GM21515 (cell line): ENCODE measurements at regions not wholly inside any gene's neighbourhood (a gene's known extent, or its start where the extent isn't known, plus 50 kb on each side); places are given as distances from the start of the nearest gene placed in this dataset.
"Not testable (repeated sequence)": the region's sequence is repeated elsewhere in the genome, so short reads cannot be mapped to it uniquely, and the experiment has no call there.

Experiments used
- ATAC-seq: cut with Tn5 transposase; IDR thresholded peaks from one replicate; pipeline ENCODE4 v1.9.1; 2021; ENCODE audit not compliant: unreplicated experiment

DNA sequence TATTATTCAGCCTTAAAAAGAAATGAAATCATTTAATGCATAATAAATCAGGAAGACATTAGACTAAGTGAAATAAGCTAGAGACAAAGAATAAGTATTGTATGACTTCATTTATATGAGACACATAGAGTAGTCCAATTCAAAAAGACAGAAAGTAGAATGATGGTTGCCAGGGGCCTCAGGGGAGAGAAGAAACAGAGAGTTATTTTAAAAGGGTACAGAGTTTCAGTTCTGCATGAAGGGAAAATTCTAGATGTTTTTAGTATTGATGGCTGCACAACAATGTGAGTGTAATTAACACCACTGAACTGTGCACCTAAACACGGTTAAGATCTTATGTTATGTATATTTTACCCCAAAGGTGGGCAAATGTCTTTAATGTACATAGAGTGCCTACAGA lies 1407.9 kb upstream of the MAP3K7 start:
- ATAC-seq, result no peak

DNA sequence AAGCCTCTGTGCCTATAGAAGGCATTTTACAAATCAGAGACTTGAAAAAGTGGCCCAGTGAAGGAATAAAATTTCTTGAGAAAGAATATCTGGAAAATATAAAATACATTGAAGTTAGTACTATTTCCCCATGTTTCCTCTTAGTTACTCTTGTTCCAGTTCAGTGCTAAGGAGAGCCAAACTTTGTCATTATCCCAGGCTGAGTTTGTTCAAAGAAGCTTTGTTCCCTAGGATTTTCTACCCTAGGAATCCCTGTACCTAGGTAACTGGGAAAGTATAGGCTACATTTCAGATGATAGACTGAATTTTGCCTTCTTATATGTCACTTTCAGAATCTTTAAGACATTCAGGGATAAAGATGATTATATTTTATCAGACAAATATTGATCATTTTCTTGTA lies 1395.7 kb upstream of the MAP3K7 start:
- ATAC-seq, result no peak

DNA sequence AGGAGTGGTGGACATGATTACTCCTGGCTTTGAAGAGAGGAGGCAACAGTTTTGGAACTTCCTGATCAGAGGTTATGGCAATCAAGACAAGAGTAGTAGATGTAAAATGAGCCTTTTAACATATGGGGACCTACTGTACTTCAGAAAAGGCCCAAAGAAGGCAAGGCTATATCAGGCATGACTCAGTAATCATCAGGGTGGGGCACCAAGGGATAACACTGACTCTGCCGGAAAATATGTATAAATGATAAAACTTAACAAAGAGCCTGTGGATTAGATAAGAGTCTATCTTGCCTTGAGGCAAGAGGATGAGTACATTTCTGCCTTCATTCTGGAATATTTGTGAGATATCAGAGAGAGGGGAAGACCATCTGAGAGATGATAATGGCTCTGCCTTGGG lies 1389.9 kb upstream of the MAP3K7 start:
- no peak for ATAC-seq

DNA sequence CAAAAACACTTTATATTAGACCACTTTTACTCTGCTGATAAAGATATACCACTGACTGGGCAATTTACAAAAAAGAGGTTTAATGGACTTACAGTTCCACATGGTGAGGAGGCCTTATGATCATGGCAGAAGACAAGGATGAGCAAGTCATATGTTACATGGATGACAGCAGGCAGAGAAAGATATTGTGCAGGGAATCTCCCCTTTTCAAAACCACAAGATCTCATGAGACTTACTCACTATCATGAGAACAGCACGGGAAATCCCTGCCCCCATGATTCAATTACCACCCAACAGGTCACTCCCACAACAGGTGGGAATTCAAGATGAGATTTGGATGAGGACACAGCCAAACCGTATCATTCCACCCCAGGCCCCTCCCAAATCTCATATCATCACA lies 1383.8 kb upstream of the MAP3K7 start:
- ATAC-seq, result no peak

GRCh38 chr6:91965872-91966271 lies 1379.0 kb upstream of the MAP3K7 start:
- no peak for ATAC-seq

- ATAC-seq, result no peak
Observed at GRCh38 chr6:91961671-91962070, 1374.8 kb upstream of the MAP3K7 start.

GRCh38 chr6:91961236-91961635 lies 1374.4 kb upstream of the MAP3K7 start:
- ATAC-seq, result no peak

GRCh38 chr6:91941838-91942237 lies 1355.0 kb upstream of the MAP3K7 start:
- ATAC-seq, result no peak

DNA sequence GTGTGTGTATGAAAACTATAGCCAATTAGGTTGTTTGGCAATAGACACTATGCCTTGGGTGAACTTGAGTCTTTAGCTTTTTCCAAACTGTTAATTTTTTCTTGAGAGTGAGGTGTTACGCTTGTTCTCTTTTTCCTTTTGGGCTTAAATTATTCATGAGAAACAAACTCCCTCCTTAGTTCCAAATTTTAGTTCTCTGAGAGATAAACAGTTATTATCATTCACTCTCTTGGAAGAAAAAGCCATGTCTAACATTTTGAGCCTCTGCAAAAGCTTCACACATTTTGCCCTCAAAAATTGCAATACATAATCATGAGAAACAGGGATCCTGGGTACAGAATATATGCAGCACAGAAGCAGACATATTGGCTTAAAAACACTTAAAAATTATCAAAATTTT lies 1353.9 kb upstream of the MAP3K7 start:
- no peak for ATAC-seq

GRCh38 chr6:91926827-91927226 lies 1340.0 kb upstream of the MAP3K7 start:
- no peak for ATAC-seq

- no peak for ATAC-seq
Observed at GRCh38 chr6:91926361-91926760, 1339.5 kb upstream of the MAP3K7 start.

DNA sequence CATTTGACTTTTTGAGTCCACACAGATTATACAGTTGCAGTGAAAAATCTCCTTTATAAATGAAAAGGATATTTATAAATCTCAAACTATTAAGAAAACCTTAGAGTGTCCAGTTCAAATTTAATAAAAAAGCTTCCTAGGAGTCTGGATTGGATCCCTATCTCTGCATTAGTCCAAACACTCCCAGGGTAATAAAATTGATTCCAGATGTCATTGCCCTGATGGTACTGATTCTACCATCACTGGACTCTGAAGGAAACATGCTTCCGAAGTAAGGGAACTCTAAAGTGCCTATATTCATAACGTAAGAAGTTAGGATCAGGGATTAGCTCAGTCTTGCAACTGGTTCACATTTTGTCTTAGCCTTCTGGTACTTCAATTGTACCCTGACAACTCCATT lies 1325.1 kb upstream of the MAP3K7 start:
- no peak for ATAC-seq

GRCh38 chr6:91904586-91905164 lies 1317.8 kb upstream of the MAP3K7 start:
- ATAC-seq, result no peak

GRCh38 chr6:91895599-91896285 lies 1308.9 kb upstream of the MAP3K7 start:
- no peak for ATAC-seq

GRCh38 chr6:91886183-91886795 lies 1299.4 kb upstream of the MAP3K7 start:
- no peak for ATAC-seq

- ATAC-seq, result not testable (repeated sequence)
Observed at GRCh38 chr6:91881791-91882190, 1294.9 kb upstream of the MAP3K7 start.

DNA sequence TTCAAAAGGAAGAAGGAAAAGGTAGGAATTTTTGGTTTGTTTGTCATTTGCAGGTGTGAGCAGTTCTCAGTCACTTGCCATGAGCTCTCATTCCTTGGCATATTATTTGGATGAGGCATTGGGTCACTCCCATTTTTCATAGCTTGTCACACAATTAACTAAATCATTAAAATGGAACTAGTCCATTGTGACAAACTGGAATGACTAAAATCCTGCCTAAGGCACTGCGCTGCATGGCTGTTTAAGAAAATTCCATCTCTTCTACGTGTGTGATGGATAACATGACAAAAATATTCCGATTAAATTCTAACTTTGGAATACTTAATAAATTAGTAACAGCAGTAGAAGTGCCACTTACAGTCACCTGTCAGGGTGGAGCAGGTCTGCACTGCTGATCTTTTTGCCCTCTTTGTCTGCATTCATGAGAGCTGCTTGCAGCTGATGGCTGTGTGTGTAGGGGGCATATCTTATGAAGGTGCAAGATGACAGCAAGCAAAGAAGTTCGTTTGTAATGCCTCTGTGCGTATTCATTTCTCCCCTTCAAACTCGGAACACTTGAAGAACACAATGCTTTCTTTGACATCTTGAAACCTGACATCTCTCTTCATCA lies 1292.6 kb upstream of the MAP3K7 start:
- no peak for ATAC-seq

GRCh38 chr6:91877994-91878393 lies 1291.1 kb upstream of the MAP3K7 start:
- no peak for ATAC-seq

GRCh38 chr6:91874971-91875370 lies 1288.1 kb upstream of the MAP3K7 start:
- no peak for ATAC-seq

GRCh38 chr6:91868539-91869202 lies 1281.8 kb upstream of the MAP3K7 start:
- no peak for ATAC-seq

- no peak for ATAC-seq
Observed at GRCh38 chr6:91865889-91866288, 1279.0 kb upstream of the MAP3K7 start.

- no peak for ATAC-seq
Observed at GRCh38 chr6:91864911-91865310, 1278.0 kb upstream of the MAP3K7 start.
